Amygdala (tissue), 56 donors: ENCODE measurements at regions not wholly inside any gene's neighbourhood (a gene's known extent, or its start where the extent isn't known, plus 50 kb on each side); places are given as distances from the start of the nearest gene placed in this dataset.

ENCODE experiments used
- DNase-seq, 56 donors: peaks; one replicate each; lab custom pipeline; 2025; lab: John Stamatoyannopoulos, UW

DNA sequence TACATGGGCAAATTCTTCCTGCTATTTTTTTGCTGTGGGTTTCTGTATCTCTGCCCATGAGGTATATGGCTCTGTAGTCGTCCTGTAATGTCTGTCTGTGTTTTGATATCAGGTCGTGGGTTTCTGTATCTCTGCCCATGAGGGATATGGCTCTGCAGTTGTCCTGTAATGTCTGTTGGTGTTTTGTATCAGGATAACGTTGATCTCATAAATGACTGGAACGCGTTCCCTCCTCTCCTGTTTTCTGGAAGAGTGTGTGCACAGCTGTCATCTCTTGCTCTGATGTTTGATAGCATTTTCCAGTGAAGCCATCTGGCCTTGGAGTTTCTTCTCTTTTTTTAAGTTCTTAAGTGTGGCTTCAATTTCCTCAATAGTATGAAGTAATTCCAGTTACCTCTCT lies 57.2 kb downstream of the SOX1 start:
- no peak for DNase-seq

DNA sequence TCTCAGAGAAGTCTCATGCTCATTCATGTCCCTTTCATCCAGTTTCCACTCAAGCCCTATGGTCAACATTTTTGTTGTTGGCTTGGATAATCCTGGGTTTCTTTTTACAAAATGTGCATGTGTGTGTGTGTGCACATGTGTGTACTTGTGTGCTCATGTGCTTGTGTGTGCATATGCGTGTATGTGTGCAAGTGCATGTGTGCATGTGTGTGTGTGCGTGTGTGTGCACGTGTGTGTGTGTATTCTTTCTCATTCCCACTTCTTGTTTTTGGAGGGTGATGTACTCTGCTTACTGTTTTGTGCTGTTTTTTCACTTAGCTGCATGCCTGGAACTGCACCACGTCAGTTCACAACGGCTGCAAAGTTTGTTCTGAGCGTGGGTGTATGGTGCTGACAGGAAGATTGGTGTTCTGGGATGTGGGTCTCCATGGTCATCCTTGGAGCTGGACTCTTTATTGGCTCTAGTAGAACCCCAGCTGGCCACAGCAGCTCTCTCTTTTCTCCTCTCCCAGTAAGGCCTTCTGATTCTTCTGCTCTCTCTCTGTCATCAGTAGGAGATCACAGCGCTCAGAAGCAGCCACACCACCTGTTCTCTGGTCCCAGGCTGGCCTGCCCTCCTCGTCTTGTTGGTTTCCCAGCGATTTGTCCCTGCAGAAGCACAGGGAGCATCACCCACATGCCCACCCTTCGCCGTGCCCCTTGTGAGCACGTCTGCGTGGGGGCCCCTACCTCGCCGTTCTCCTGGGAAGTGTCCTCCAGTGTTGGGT lies 60.8 kb downstream of the SOX1 start:
- DNase-seq: no peak

GRCh38 chr13:112128331-112128610 lies 61.3 kb downstream of the SOX1 start:
- DNase-seq: no peak

GRCh38 chr13:112130418-112130817 lies 63.5 kb downstream of the SOX1 start:
- no peak for DNase-seq

DNA sequence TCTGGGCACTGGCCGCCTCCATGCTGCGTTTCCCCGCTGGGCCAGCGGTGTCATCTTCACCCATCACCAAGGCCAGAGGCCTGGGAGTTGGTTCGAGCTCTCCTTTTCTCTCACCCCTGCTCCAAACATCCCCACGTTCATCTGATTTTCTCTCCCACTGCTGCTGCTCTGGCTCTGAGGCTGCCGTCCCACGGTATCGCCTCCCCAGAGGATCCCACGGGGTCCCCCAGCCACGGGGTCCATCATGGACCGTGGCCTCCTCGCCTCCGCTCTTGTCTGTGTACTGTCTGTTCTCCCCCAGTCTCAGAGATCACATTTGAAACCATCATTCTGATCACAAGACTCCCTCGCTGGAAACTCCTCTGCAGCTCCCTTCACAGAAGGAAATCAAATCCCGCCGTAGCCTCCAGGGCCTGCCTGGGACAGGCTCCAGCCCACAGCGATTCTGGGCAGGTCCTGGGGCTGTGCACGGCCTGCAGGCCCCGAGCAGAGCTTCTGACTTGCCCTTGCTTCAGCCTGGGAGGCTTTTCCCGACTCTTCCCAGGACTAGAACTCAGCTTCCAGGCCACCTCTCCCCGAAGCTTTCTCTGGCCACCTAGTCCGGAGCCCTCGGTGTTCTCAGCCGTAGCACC lies 64.2 kb downstream of the SOX1 start:
- no peak for DNase-seq

- DNase-seq: no peak
Observed at GRCh38 chr13:112131713-112132113, 64.8 kb downstream of the SOX1 start.

DNA sequence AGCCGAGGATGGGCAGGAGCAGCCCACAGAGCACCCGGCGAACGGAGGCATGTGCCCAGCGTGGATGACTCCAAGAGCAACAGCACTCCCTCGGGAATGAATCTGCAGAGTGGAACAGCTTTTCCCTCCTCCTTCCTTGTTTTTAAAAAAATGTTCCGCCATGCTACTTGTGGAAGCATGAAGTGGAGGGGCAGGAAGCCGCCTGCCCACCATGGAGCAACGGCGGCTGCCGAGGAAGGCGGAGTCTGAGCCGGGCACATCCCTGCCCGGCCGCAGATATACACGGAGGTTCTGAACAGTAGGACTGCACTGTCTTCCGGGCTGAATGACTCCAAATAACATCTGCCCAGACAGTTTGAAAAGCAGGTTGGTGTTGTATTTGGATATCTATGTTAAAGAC lies 65.2 kb downstream of the SOX1 start:
- DNase-seq: no peak

GRCh38 chr13:112132619-112133018 lies 65.7 kb downstream of the SOX1 start:
- DNase-seq: no peak

- DNase-seq: no peak
Observed at GRCh38 chr13:112133499-112134390, 66.8 kb downstream of the SOX1 start.

DNA sequence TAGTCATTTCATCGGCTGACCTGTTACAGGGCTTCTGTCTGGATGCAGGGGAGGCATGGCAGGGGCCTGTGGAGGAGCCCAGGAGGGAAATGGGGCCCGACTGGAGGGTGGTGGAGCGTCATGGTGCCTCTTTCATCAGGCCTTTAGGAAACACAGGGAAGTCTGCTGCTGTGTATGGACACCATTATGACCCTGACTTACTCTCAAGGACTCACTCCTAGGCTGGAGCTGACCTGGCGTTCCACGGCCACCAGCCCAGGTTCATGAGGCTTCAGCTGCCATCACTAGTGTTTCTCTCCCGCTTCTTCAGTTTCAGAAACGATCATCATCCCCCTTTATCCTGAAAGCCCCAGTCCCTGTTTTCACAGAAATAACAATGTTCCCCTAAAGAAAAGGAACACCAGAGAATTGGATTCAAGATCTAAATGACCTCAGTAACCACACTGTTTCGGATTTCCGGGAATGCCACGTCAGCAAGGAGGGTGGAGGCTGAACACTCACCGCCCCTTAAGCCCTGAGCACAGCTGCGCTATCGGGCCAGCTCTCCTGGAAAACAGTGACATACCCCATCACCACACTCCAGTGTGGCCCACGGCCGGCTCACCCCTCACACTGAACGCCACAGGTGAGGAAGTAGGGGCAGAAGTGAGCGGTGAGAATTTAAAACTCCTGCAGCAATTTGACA lies 67.6 kb downstream of the SOX1 start:
- no peak for DNase-seq

- DNase-seq: no peak
Observed at GRCh38 chr13:112136095-112136494, 69.1 kb downstream of the SOX1 start.

- no peak for DNase-seq
Observed at GRCh38 chr13:112137144-112137543, 70.2 kb downstream of the SOX1 start.

GRCh38 chr13:112140366-112140765 lies 73.4 kb downstream of the SOX1 start:
- DNase-seq: no peak

DNA sequence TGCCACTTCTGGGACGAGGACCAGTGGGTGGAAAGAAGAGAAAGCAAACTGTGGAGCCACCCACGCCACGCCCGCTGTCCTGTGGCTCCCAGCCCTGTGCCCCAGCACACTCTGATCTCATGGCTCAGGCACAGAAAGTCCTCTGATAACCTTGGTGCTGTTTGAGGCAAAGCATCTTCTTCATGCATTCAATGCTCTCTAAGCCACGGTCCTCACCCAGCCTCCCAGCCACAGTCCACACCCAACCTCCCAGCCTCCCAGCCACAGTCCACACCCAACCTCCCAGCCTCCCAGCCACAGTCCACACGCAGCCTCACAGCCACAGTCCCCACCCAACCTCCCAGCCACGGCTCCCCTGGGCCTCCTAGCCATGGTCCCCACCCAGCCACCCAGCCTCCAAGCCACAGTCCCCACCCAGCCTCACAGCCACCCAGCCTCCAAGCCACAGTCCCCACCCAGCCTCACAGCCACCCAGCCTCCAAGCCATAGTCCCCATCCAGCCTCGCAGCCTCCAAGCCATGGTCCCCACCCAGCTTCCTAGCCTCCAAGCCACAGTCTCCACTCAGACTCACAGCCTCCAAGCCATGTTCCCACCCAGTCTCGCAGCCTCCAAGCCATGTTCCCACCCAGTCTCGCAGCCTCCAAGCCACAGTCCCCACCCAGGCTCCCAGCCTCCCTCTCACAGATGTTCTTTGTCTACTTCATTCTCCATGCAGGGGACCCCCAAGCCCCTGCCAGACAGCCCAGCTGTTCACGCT lies 74.9 kb downstream of the SOX1 start:
- no peak for DNase-seq

GRCh38 chr13:112142401-112142930 lies 75.5 kb downstream of the SOX1 start:
- no peak for DNase-seq

GRCh38 chr13:112143046-112143752 lies 76.2 kb downstream of the SOX1 start:
- DNase-seq: no peak

DNA sequence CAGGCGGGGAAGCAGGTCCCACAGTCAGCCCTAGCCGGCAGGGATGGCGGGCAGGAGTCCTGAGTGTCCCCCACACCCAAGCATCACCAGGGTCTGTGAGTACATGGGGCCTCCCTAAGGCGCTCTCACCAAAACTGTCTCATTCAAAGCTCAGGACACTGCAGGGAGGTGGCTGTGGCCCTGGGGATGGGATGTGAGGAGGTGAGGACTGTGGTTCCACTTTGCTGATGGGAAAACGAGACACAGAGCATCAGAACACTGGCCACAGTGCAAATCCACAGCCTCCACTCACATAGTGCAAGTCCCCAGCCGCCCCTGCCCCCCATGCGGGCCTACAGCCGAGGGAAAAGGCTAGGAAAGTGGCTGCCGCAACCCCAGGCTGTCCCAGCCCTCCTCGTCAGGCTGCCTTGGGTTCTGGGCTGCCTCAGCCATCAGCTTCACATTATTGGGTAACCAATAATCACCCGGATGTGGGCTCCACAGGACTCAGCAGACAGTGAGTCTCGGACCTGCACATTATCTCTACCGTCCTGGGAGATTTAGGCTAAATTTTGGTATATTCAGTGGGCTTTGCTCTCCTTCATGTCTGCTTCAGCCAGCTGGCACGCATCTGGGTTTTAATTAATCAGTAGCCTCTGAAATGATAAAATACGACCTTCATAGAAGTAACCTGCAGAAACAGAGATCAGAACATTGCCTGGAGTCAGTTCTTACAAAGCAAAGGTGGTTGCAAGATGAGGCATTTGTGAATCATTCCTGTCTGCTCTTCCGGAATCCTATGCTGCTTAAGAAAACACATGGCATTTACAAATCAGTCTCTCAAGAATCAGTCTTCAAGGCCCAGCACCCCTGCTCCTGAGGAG lies 77.0 kb downstream of the SOX1 start:
- no peak for DNase-seq
